HG03378 (cell line): ENCODE measurements at regions not wholly inside any gene's neighbourhood (a gene's known extent, or its start where the extent isn't known, plus 50 kb on each side); places are given as distances from the start of the nearest gene placed in this dataset.

Experiments used
- ATAC-seq: cut with Tn5 transposase; IDR thresholded peaks from one replicate; pipeline ENCODE4 v1.9.1; 2021; ENCODE audit warnings: mild to moderate bottlenecking, moderate library complexity; ENCODE audit not compliant: unreplicated experiment

DNA sequence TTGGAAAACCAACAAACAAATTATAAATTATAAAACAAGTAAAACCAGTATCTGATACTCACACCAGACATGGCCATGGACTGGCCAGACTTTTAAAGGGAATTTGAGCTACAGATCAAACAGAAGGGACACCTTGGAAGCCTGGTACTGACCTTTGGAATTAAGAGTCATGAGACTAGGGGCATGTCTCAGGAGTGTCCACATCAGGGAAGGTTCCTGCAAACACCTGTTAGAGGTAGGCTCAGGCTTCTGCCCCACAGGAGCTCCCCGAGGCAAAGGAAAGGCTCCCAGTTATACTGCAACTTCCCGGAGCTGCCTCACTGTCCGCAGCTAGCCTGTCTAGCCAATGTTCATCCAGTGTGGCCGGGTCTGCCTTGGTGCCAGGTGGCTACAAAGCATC lies 290.1 kb downstream of the BUD13 start:
- no peak for ATAC-seq

DNA sequence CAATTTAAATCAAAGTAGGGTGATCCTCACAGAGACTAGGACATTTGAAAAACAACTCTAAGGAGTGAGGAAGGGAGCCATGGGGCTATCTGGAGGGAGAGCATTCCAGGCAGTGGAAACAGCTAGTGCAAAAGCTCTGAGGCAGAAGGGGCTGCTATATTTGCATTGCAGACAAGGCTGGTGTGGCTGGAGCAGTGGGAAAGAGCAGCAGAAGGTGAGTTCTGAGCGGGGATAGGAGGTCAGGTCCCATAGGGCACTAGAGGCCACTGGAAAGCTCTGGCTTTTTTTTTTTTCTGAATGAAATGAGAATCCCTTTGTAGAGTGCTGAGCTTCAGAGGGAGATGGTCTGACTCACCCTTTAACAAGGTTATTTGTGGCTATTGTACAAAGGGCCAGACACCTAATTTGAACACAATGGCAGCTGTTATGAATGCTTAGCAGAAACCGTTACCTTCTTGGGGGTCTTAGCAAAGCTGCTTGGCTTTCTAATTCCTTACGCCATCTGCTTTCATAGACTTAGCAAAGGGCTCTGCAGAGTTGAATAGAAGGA lies 291.6 kb downstream of the BUD13 start:
- no peak for ATAC-seq

DNA sequence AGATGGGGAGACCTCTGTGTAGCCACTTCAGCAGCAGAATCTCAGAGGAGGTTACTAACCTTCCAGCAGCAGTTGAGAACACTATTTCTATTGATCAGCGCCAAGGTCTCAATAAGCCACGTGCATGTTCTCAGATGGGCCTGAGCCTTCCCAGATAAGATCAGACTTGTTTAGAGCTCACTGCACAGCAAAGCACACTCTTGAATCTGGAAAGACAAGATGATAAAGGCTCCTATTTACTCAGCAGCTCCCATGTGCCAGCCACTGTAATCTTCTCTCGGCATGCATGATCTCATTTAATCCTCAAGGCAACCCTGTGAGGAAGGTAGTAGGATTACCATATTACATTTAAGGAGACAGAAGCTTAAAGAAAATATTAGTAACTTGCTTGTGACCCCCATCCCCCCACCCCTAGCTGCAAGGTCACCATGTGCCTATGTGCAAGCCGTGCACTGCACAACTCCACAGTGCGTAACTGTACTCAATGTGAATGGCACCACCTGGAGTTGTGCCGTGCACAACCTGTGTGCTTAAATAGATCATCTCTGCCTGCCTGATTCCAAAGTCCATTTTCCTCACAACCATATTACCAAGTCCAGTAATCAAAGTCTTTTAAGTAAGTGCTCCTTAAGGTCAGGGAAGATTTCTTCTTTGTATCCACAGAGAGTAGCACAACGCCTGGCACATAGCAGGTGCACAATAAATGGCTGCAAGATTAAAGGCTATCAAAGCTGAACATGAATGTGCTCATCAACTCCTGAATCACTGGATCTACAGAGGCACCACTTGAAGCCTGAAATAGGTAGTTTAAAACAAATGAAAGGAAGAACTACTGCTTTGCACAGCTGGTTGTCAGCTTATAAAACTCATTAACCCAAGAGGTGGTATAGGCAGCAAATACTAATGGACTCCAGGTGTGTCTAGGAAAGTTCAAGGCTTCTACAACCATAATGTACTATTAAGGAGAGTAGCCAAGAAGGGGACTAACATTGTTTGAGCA lies 293.8 kb downstream of the BUD13 start:
- ATAC-seq = no peak

DNA sequence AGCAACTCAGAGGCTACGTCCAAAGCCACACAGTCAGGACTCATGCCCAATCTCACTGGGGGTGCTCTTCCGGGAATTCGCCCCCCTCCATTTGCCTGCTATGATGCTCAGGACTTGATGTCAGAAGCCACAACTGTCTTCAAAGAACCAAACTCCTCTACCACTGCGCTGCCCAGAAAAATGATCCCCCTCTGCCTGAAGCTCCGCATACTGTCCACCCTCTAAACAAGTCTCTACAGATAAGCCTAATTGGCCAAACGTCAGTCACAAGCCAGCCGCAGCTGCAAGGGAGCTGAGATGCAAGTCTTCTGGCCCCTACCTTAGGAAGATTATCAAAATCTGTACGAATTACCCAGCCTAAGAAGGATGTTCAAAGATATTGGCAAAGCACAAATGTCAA lies 294.6 kb downstream of the BUD13 start:
- ATAC-seq = no peak

DNA sequence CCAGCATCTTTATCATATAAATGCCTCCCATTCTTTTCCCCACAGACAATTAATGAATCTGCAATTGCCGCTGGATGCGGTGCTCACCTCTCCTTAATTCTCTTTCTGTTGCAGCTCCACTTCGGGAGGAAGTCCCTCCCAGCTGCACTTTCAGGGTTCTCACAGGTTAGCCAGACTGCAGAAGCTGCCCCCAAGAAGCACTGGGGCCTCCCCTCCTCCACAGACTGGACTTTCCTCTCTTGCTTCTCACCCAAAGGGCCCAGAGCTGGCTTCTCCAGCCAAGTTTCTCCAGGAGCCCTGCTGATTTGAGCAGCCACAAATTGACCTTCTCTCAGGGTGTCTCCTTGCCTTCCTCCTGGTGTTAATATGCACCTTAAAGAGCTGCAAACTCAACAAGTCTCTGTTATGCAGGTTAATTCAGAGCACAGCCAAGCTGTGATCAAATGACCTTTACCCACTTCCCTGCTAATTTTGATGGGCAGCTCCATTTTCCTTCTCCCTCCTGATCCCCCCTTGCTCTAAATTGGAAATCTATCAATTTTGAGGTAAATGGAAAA lies 298.9 kb downstream of the BUD13 start:
- ATAC-seq = no peak

DNA sequence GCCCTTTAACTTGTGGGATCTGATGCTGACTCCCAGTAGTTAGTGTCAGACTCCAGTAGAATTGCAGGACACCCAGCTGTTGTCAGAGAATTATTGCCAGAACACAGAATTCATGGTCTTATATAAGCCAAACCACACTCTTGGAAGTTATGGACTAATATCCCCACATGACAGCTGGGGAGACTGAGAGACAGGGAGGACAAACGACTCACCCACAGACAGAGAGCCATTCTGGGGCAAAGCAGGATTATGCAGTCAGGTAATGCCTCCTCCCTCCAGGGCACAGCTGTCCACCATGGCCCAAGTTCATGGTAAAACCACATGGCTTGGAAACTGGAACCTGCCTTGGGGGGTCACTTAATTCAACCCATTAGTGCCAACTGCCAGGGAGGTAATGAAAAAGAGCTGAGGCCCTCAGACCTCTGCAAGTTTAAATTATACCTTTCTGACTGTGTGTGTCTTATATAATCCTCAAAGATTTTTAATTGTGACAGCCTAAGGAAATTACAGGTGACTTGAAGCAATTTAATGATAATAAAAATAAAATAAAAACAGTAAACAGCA lies 299.5 kb downstream of the BUD13 start:
- ATAC-seq = no peak

DNA sequence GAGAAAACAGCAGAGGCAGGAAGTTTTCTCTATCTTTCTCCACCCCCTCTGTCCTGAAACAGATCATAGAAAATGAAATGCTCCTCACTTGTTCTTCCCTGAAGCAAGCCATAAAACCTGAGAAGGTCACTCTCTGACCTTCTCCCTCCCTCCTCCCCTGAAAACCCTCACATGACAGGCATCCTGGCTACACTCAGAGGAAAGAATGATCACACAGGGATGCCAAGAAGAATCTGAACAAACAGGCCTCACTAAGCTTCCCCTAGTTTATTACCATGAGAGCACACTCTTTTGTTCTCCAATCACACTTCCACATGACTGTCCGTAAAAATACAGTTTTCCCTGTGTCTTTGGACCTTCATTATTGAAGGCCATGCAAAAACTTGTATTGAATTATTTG lies 300.1 kb downstream of the BUD13 start:
- ATAC-seq = no peak

DNA sequence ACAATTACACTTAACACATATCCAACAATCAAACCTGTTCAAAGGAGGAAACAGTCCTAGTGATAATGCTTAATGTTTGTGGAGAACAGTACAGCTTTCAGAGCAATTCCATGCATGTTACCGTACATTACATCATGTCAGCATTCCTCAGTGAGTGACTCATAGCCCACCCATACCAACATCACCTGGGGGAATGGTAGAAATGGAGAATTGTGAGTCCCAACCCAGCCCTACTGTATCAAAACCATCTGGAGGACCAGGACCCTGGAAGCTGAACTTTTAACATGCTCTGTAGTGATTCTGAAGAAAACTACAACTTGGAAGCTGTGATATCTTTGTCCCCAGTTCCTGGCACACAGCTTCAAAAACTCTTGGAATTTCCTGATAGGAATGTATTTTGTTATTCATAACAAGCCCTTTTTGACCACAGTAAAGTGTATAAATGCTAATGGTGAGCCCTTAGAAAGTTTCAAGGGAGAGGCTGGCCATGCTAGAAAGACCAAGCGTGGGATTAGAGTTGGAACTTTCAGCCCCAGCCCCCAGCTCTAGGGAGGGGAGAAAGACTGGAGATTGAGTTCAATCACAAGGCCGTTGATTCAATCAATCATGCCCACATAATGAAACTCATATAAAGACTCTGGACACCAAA lies 301.1 kb downstream of the BUD13 start:
- ATAC-seq = no peak

DNA sequence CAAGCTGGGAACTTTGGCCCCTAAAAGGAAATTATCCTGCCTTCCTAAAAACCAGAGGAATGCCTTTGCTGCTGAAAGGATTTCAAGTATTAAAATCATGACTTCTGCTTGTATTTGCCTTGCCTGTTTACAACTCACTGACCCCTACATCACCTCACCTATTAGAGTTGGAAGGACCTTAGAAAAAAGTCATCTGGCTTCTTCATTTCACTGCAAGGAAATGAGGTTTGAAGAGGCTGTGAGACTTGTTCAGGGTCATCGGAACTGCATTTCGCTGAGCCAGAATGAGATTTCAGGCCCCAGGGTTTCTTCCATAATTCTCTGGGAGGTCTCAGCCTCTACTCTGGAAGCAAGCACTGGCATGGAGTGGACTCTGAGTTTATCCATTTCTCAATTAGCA lies 304.1 kb downstream of the BUD13 start:
- no peak for ATAC-seq

DNA sequence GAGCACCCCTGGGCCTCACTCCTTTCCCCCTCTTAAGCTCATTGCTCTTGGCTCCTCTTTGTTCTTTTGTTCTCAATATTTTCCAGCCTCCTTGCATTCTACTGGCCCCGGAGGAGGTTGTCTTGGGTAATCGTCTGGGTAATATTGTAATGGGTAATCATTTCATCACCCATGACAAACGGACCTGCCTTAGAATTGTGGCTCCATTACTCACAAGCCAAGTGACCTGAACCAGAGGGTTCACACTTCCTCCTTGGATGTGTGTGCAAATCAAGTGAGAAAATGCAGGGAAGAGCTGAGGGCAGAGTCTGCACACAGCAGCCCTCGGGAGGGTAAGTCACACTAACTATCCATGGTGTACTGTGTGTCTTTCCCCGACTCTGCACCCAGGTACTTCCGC lies 305.0 kb downstream of the BUD13 start:
- ATAC-seq = no peak

DNA sequence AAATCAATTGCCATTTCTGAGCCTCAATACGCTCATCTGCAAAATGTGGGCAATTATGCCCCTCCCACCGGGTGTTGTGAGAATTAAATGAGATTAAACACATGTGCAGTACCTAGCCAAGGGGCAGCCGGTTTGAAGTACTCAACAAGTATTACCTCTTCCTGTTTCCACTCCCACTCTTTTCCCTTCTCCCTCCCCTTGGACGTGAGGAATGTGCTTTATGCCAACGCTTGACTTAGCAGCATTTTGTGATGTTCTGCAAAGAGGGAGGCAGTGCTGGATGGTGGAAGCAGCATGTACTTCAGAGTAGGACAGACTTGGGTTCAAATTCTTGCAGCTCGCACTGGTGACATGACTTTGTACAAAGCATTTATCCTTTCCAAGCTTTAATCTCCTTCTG lies 306.0 kb downstream of the BUD13 start:
- no peak for ATAC-seq

DNA sequence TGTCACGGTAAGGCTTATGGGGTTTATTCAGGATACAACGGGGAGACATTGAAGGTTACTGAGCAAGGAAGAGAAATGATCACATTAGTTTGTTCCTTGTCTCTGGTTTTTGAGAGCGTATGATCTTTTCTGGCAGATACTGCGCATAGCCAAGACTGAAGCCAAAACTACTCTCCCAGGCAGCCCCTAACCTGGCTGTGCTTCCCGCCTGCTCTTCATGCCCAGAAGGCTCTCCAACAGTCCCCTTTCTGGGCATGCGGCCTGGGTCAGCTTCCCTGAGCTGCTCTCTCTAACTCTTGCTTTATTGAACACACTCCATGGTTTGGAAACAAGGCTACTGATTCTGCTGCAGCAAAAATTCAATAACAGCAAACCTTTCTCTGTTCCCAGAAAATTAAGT lies 306.6 kb downstream of the BUD13 start:
- ATAC-seq = no peak

DNA sequence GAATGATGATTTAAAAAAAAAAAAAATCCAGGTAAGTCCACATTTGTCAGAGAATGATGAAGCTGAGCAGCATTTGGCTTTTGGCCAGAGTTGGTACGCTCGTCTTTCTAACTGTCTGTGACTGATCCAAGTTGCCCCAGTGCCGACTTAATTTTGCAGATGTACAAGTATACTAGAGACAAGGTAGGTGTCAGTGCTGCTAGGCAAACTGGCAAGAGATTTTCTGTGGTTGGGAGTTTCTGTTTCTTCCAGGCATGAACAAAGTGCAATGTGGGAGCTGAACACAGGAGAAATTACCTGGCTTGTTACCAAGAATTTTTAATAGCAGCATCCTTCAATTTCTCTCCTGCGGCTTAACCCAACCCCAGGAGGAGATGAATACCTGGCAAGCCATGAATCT lies 307.7 kb downstream of the BUD13 start:
- no peak for ATAC-seq

DNA sequence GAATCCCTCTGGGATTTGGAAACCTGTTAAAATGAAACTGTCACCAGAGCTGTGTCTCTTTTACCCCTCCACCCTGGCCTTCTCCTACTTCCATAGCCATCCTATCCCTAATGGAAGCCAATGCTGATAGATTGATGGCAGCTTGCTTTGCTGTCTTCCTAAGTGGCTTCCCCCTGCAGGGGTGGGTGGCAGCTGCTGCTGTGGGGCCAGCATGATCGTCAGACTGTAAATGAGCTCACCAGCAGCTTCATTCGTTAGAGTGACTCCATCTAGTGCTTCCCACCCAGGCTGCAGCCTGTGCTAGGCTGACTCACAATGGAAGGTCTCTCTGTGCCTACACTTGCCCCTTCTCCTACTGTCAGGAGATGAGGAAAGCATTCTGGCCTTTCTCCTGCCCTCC lies 311.0 kb downstream of the BUD13 start:
- ATAC-seq = no peak

DNA sequence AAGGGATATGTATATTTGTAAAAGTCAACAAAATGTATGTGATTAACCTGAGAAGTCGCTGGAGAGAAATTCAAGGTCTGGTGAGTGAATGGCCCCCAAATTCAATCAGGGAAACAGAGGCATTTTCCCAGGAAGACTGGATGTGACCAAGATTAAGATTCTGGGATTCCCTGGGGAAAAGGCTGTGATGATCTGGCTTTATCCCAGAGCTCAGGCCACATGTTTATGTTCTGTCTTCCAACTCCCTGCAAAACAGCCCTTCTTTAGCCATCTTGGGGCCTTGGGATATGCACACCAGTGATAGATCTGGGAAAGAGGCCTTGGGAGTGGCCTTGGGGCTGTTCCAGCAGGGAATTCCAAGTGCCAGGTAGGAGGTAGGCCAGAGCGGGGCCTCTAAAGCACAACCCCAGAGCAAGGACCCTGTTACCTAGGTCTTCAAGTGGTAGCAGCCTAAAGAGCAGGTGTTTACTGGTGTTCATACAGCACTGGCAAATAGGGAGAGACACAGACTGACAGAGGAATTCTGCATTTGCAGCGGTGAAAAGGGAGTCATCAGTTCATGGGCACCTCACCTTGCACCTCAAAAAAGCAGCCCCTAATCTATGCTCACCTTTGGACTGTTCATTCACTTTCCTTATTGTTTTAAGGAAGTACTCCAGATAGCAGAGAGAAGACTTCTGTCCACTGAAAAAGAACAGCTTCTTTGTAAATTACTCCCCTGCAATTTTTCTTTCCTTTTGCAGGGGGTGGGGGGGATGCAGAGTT lies 312.4 kb downstream of the BUD13 start:
- no peak for ATAC-seq

DNA sequence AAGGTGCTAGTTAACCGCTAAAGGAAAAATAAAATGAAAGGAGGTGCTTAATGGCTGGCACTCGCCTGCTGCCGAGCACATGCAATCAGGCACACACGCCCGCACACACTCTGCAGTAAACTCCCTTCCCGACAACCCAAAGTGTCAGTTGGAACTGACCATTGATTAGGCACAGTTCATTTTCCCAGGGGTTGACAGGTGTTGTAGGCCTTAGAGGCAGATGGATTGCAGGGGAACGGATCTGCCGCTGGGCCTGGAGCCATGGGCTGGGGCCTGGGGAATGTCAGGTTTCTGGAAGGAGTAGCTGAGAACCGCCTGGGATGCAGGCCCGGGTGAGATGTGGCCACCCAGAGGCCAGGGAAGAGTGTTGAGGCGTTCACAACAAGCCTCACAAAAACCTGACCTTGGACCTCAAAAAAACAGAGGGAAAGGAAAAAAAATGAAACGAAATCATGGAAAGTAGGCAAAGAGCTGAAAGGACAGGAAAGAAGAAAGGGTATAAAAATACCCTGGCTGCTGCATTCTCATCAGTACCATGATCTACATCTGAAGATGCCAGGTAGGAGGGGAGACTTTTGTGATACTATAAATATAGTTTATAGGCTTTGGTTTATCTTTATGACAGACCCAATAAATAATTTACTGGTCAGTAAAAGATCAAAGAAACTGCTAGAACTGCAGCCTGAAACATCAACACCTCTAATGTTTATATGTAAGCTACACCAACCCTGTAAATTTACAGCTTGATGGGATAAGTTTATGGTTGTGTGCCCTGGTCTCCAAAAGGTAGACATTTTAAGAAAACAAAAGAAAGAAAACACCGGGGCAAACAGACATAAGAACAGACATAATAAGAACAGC lies 313.4 kb downstream of the BUD13 start:
- ATAC-seq = no peak

DNA sequence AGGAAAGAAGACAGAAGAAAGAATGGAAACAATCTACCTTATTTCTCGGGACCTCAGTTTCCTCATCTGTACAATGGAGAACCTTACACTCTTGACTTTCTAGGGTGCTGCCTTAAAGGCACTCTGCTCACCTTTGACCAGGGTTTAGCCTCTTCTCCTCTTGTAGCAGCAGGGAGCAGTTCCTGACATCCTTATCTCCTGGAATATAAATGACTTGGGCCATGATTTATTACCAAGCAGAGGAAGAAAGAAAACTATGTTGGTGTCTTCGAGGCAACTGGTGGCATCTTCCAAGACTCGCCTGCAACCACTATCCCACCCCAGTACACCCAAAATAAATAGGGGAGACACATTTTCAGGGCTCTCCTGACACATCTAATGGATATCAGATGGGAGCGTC lies 314.2 kb downstream of the BUD13 start:
- no peak for ATAC-seq

DNA sequence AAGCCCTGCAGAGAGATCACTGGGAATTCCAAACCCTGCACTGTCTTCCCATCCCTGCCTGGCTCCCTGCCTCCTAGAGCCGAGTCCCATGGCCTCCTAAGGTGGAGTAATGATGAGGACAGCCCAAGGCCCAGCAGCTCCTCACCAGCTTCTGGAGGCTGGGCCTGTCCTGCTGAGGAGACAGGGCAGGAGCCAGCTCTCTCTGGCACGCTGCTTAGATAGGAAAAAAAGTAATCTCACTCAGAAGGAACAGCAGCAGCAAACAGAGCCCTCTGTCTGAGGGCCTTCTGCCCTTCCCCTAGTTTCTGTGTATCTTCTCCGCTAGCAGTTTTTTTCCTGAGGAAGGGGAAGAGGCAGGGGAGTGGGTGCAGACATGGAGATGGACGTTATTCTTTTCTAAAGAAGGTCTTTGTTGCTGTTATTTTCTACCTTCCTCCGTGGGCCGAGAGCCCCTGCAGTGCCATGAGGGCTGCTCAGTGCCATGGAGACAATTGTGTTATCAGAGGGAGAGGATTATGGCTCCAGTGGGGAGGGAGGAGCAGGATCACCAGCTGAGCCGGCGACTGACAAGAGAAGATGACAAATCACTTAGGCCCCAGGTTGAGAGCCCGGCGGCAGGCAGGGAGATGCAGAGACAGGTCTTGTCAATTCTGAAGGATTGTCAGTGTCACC lies 315.3 kb downstream of the BUD13 start:
- ATAC-seq = no peak

DNA sequence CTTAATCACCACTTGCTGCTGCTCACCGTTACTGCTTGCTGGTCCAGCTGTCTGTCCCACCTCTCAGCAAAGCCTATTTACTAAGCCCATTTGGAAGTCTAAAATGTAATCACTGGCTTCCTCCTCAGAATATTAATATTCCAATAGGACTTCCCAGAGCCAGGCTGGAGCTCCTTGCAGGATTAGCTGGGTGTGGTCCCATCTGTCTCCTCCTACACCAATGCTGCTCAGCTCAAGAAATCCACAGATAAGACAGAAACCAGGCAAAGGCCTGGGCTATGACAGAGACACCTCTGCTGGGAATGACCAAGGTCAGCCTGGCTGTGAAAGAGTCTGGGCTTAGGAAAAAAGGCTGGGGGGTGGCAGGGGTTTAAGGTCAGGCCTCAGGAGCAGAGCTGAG lies 317.8 kb downstream of the BUD13 start:
- no peak for ATAC-seq
